Upper lobe of left lung (tissue), 4 donors: ENCODE measurements at regions not wholly inside any gene's neighbourhood (a gene's known extent, or its start where the extent isn't known, plus 50 kb on each side); places are given as distances from the start of the nearest gene placed in this dataset.

Experiments used
- POLR2A ChIP-seq, 4 donors: fragments of 450-650 bp; IDR thresholded peaks; one replicate each; pipeline ENCODE4 v1.5.1; 2016 to 2017; ENCODE audit warnings: antibody characterized with exemption in 4 of 4, mild to moderate bottlenecking in 2 of 4
- TF ChIP-seq, protein P1 (sequence below), 6 experiments: fragments of 450-650 bp in 4 of 6; fragments of 200-600 bp in 2 of 6; sonication (generic) in 2 of 6; IDR thresholded peaks; one replicate each; pipeline ENCODE4 v1.5.1; 2016 to 2019; ENCODE audit warnings: antibody characterized with exemption in 6 of 6

DNA sequence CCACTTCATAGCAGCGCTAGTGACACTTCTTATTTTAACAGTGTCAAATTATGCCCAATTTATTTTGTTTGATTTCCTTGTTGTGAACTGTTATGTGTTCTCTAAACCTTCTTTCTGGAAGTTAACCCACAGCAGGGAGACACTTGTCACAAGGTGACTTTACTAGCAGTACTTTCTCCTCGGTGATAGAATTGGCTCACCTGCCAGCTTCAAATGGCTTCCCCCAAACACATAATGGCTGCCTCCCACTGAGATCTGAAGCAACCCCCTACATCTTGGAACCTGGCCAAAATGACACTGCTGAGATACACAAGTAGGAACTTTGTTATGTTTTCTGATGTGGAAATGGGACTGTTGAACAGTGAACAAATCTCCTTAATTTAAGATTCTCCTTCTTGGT lies 238.8 kb upstream of the DPH6 start:
- TF ChIP-seq POLR2A (IDR thresholded peaks at IDR 0.05) = no peak
- TF ChIP-seq, protein P1, sequence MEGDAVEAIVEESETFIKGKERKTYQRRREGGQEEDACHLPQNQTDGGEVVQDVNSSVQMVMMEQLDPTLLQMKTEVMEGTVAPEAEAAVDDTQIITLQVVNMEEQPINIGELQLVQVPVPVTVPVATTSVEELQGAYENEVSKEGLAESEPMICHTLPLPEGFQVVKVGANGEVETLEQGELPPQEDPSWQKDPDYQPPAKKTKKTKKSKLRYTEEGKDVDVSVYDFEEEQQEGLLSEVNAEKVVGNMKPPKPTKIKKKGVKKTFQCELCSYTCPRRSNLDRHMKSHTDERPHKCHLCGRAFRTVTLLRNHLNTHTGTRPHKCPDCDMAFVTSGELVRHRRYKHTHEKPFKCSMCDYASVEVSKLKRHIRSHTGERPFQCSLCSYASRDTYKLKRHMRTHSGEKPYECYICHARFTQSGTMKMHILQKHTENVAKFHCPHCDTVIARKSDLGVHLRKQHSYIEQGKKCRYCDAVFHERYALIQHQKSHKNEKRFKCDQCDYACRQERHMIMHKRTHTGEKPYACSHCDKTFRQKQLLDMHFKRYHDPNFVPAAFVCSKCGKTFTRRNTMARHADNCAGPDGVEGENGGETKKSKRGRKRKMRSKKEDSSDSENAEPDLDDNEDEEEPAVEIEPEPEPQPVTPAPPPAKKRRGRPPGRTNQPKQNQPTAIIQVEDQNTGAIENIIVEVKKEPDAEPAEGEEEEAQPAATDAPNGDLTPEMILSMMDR (IDR thresholded peaks at IDR 0.05) = no peak
